HL-60 (cell line): ENCODE measurements at regions not wholly inside any gene's neighbourhood (a gene's known extent, or its start where the extent isn't known, plus 50 kb on each side); places are given as distances from the start of the nearest gene placed in this dataset.
"Not testable (repeated sequence)": the region's sequence is repeated elsewhere in the genome, so short reads cannot be mapped to it uniquely, and the experiment has no call there.

ENCODE experiments used
- DNase-seq, 2 experiments: peaks; one replicate each; pipeline ENCODE4 v3.0.0-alpha.2; 2010 to 2020; ENCODE audit warnings: low read depth in 1 of 2, low spot score in 1 of 2
- H3K27ac ChIP-seq: fragments of 250-450 bp; sonication (Bioruptor Pico); replicated peaks from 2 replicates; pipeline ENCODE4 v1.5.1; 2020; ENCODE audit warnings: mild to moderate bottlenecking, moderate library complexity
- H3K27me3 ChIP-seq: fragments of 250-450 bp; sonication (Bioruptor Pico); 2 replicates; pipeline ENCODE4 v1.5.1; 2021; ENCODE audit warnings: mild to moderate bottlenecking, moderate library complexity; ENCODE audit not compliant: insufficient read depth, poor library complexity, severe bottlenecking
- H3K4me3 ChIP-seq: replicated peaks from 2 replicates; pipeline ENCODE4 v1.5.1; 2011; ENCODE audit warnings: mild to moderate bottlenecking, control low read depth, low read length; ENCODE audit not compliant: insufficient read depth
- GABPA ChIP-seq: IDR thresholded peaks from 2 replicates; pipeline ENCODE4 v1.6.1; 2012; ENCODE audit warnings: low read depth
- POLR2AphosphoS5 ChIP-seq: IDR thresholded peaks from 2 replicates; pipeline ENCODE4 v1.6.1; 2012; ENCODE audit warnings: low read depth
- SPI1 ChIP-seq: IDR thresholded peaks from 2 replicates; pipeline ENCODE4 v1.6.1; 2012; ENCODE audit warnings: low read depth, mild to moderate bottlenecking, borderline replicate concordance
- TF ChIP-seq, protein P1 (sequence below): IDR thresholded peaks from 2 replicates; pipeline ENCODE4 v1.6.1; 2012; ENCODE audit warnings: low read depth; ENCODE audit not compliant: insufficient replicate concordance
- TF ChIP-seq, protein P2 (sequence below): IDR thresholded peaks from one replicate; pipeline ENCODE4 v1.5.1; 2011; ENCODE audit warnings: low read length, control low read depth, inconsistent platforms; ENCODE audit not compliant: insufficient read depth

DNA sequence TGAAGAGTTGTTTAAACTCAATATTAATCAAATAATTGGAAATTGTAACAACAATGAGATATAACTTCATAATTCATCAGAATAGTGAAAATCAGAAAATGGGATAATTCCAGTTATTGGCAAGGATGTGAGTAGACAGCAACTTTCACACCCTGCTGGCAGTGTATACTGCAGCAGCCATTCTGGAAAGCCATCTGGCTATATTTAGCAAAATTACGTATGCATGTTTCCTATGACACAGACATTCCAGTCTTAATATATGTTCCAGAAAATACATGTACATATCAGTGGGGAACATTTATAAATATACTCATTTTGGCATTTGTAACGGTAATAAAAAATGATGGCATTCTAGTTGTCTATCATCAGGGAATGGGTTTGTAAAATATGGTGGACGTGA lies 564.1 kb downstream of the GBE1 start:
- DNase-seq: no peak
- no peak overlapping the region for H3K4me3 ChIP-seq

DNA sequence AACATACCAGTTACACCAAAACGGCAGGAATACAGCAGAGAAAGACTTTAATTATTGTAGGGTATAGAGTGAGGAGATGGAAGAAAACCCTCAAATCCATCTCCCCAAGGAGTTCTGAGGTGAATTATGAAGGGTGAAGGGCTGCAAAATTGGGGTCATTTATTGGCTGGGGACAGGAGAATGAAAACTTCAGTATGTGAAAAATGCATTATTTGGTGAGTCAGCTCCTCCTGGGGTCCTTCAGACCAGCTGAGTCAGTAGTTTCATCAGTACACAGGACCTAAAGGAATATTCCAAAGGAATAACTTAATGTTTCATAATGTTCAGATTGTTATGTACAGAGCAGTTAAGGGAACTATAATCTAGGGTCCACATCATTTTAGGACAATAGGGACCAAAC lies 566.0 kb downstream of the GBE1 start:
- TF ChIP-seq POLR2AphosphoS5 (no peak), SPI1 (no peak), GABPA (no peak)
- TF ChIP-seq, protein P1, sequence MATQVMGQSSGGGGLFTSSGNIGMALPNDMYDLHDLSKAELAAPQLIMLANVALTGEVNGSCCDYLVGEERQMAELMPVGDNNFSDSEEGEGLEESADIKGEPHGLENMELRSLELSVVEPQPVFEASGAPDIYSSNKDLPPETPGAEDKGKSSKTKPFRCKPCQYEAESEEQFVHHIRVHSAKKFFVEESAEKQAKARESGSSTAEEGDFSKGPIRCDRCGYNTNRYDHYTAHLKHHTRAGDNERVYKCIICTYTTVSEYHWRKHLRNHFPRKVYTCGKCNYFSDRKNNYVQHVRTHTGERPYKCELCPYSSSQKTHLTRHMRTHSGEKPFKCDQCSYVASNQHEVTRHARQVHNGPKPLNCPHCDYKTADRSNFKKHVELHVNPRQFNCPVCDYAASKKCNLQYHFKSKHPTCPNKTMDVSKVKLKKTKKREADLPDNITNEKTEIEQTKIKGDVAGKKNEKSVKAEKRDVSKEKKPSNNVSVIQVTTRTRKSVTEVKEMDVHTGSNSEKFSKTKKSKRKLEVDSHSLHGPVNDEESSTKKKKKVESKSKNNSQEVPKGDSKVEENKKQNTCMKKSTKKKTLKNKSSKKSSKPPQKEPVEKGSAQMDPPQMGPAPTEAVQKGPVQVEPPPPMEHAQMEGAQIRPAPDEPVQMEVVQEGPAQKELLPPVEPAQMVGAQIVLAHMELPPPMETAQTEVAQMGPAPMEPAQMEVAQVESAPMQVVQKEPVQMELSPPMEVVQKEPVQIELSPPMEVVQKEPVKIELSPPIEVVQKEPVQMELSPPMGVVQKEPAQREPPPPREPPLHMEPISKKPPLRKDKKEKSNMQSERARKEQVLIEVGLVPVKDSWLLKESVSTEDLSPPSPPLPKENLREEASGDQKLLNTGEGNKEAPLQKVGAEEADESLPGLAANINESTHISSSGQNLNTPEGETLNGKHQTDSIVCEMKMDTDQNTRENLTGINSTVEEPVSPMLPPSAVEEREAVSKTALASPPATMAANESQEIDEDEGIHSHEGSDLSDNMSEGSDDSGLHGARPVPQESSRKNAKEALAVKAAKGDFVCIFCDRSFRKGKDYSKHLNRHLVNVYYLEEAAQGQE: no peak
- TF ChIP-seq, protein P2, sequence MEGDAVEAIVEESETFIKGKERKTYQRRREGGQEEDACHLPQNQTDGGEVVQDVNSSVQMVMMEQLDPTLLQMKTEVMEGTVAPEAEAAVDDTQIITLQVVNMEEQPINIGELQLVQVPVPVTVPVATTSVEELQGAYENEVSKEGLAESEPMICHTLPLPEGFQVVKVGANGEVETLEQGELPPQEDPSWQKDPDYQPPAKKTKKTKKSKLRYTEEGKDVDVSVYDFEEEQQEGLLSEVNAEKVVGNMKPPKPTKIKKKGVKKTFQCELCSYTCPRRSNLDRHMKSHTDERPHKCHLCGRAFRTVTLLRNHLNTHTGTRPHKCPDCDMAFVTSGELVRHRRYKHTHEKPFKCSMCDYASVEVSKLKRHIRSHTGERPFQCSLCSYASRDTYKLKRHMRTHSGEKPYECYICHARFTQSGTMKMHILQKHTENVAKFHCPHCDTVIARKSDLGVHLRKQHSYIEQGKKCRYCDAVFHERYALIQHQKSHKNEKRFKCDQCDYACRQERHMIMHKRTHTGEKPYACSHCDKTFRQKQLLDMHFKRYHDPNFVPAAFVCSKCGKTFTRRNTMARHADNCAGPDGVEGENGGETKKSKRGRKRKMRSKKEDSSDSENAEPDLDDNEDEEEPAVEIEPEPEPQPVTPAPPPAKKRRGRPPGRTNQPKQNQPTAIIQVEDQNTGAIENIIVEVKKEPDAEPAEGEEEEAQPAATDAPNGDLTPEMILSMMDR: no peak
- no peaks in the 10 kb centered on the region for H3K27me3 ChIP-seq
- no peak for DNase-seq
- H3K4me3 ChIP-seq: no peak overlapping the region
- no peak overlapping the region for H3K27ac ChIP-seq

More for the DNA sequence above, 564.1 kb downstream of the GBE1 start:
- no peak for TF ChIP-seq POLR2AphosphoS5
- TF ChIP-seq, protein P1: no peak
- no peak overlapping the region for H3K27ac ChIP-seq
- H3K27me3 ChIP-seq: no peaks in the 10 kb centered on the region

DNA sequence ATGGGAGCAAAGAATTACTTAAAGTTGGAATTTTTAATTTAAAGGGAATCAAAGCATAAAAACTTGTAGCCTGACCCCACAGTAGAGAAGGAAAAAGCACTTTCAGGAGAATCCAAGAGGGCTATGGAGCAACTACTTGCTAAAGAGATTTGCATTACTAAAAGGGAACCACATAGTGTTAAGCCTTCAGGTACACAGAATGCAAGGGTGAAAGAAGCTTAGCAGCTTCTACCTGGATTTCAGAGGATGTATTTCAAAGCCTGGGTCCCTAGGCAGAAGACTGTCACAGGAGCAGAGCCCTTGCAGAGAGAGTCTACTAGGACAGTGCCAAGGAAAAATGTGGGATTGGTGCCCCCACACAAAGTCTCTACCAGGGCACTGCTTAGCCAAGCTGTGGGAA lies 575.0 kb downstream of the GBE1 start:
- no peak overlapping the region for H3K4me3 ChIP-seq
- TF ChIP-seq GABPA: no peak
- TF ChIP-seq, protein P2: no peak
- TF ChIP-seq SPI1: no peak
- TF ChIP-seq, protein P1: no peak
- TF ChIP-seq POLR2AphosphoS5: no peak
- H3K27ac ChIP-seq: no peak overlapping the region
- DNase-seq: no peak
- H3K27me3 ChIP-seq: no peaks in the 10 kb centered on the region

DNA sequence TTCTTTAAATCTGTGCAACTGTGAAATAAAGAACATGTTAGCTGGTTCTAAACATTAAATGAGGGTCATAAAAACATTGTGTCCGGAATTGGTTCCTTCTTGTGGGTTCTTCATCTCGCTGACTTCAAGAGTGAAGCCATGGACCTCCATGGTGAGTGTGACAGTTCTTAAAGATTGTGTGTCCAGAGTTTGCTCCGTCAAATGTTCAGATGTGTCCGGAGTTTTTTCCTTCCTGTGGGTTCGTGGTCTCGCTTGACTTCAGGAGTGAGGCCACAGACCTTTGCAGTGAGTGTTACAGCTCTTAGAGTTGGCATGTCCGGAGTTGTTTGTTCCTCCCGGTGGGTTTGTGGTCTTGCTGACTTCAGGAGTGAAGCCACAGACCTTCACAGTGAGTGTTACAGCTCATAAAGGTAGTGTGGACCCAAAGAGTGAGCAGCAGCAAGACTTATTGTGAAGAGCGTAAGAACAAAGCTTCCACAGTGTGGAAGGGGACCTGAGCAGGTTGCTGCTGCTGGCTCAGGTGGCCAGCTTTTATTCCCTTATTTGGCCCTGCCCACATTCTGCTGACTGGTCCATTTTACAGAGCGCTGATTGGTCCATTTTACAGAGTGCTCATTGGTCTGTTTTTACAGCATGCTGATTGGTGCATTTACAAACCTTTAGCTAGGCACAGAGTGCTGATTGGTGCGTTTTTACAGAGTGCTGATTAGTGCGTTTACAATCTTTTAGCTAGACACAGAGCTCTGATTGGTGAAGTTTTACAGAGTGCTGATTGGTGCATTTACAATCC lies 579.2 kb downstream of the GBE1 start:
- not testable (repeated sequence) for DNase-seq, H3K27ac ChIP-seq, H3K27me3 ChIP-seq, H3K4me3 ChIP-seq
